ENCODE measurements at regions not wholly inside any gene's neighbourhood (a gene's known extent, or its start where the extent isn't known, plus 50 kb on each side); places are given as distances from the start of the nearest gene placed in this dataset.
"Not testable (repeated sequence)": the region's sequence is repeated elsewhere in the genome, so short reads cannot be mapped to it uniquely, and the experiment has no call there.

- H3K27me3 ChIP-seq (ENCODE audit: control insufficient read depth in 2 of 2, insufficient read depth in 2 of 2, low read length in 2 of 2) = peaks cover 0 to 3% of the 10 kb centered on the region in 2 experiments
- no peak overlapping the region for H3K4me3 ChIP-seq (replicated peaks in 1 of 3; ENCODE audit: insufficient read depth in 1 of 3, low read depth in 1 of 3, low read length in 3 of 3)
- no peaks in the 10 kb centered on the region for H3K36me3 ChIP-seq (ENCODE audit: control insufficient read depth in 2 of 2, extremely low read depth in 1 of 2, insufficient read depth in 2 of 2, low read length in 2 of 2)
- CTCF ChIA-PET = interaction anchor here (1.0 to 1.1 kb wide), 2 partner anchors 14 to 66 kb away, joined by 3 to 4 read pairs; no protein-coding TSS in a partner anchor
- FAIRE-seq = no peak
- H3K9ac ChIP-seq (replicated peaks; ENCODE audit: extremely low read depth, insufficient read depth, low read length) = no peak overlapping the region
- H3K9me1 ChIP-seq (replicated peaks; ENCODE audit: control insufficient read depth, extremely low read depth, insufficient read depth, low read length) = no peaks in the 10 kb centered on the region
- POLR2A ChIA-PET = no interaction called here
- H2AFZ ChIP-seq (ENCODE audit: low read depth, low read length) = no peak overlapping the region
- no peaks in the 10 kb centered on the region for H4K20me1 ChIP-seq (replicated peaks; ENCODE audit: control insufficient read depth, extremely low read depth, insufficient read depth, low read length)
- H3K4me1 ChIP-seq (ENCODE audit: control insufficient read depth, extremely low read depth, insufficient read depth, low read length) = peaks cover 7% of the 10 kb centered on the region
- no peak for DNase-seq (ENCODE audit: low read depth, low spot score)
- TF ChIP-seq POLR2AphosphoS5 (IDR thresholded peaks at IDR 0.05; ENCODE audit: insufficient read depth, low read depth, low read length) (no peak), GATA2 (IDR thresholded peaks at IDR 0.05; ENCODE audit: insufficient read depth, insufficient read length, low read depth, low read length) (no peak), MYC (IDR thresholded peaks at IDR 0.05; ENCODE audit: low read depth, low read length) (no peak), CTCF (IDR thresholded peaks at IDR 0.05; ENCODE audit: extremely low read depth in 1 of 2, insufficient read depth in 1 of 2, low read depth in 1 of 2, low read length in 2 of 2) (no peak), POLR2A (IDR thresholded peaks at IDR 0.05; ENCODE audit: low read depth, low read length) (no peak), JUN (IDR thresholded peaks at IDR 0.05; ENCODE audit: borderline replicate concordance, insufficient read depth, insufficient read length, low read depth) (no peak), FOS (IDR thresholded peaks at IDR 0.05; ENCODE audit: borderline replicate concordance, insufficient read depth, low read length) (no peak), MAX (IDR thresholded peaks at IDR 0.05; ENCODE audit: insufficient read depth, insufficient read length) (no peak), EZH2 (IDR thresholded peaks at IDR 0.05; ENCODE audit: borderline replicate concordance, low read depth, low read length, severe bottlenecking) (no peak)
- dilution Hi-C loops (cut with MboI; ENCODE audit: extremely low pct_ligation_motif_present, low sequenced_read_pairs) = no loop called here
- intact Hi-C loops (cut with micrococcal nuclease) = loop anchor here (10.0 kb wide), 1 partner anchor 617 kb away; the partner anchor contains the start of gene NAV3
- no peaks in the 10 kb centered on the region for H3K79me2 ChIP-seq (ENCODE audit: control insufficient read depth, insufficient read depth, low read length)
- no peaks in the 10 kb centered on the region for H3K9me3 ChIP-seq (replicated peaks; ENCODE audit: control insufficient read depth, insufficient read depth, low read length)
- no peak overlapping the region for H3K4me2 ChIP-seq (ENCODE audit: insufficient read depth, low read length)
- BruUV-seq (replicated peaks) = no TSS peak
- H3K27ac ChIP-seq (ENCODE audit: insufficient read depth, low read depth, low read length) = no peak overlapping the region
Observed at GRCh38 chr12:77218278-77218677, 152.9 kb upstream of the E2F7 start.

GRCh38 chr12:77216136-77216535 is 150.8 kb upstream of the E2F7 start:
- BruUV-seq (replicated peaks); H3K27ac ChIP-seq (ENCODE audit: insufficient read depth, low read depth, low read length); POLR2A ChIA-PET; H3K9ac ChIP-seq (replicated peaks; ENCODE audit: extremely low read depth, insufficient read depth, low read length); H3K9me1 ChIP-seq (replicated peaks; ENCODE audit: control insufficient read depth, extremely low read depth, insufficient read depth, low read length); H3K9me3 ChIP-seq (replicated peaks; ENCODE audit: control insufficient read depth, insufficient read depth, low read length); FAIRE-seq; CTCF ChIA-PET; DNase-seq (ENCODE audit: low read depth, low spot score); H4K20me1 ChIP-seq (replicated peaks; ENCODE audit: control insufficient read depth, extremely low read depth, insufficient read depth, low read length); H3K27me3 ChIP-seq (ENCODE audit: control insufficient read depth in 2 of 2, insufficient read depth in 2 of 2, low read length in 2 of 2); H2AFZ ChIP-seq (ENCODE audit: low read depth, low read length); H3K36me3 ChIP-seq (ENCODE audit: control insufficient read depth in 2 of 2, extremely low read depth in 1 of 2, insufficient read depth in 2 of 2, low read length in 2 of 2); H3K79me2 ChIP-seq (ENCODE audit: control insufficient read depth, insufficient read depth, low read length); H3K4me3 ChIP-seq (replicated peaks in 1 of 3; ENCODE audit: insufficient read depth in 1 of 3, low read depth in 1 of 3, low read length in 3 of 3); dilution Hi-C loops (cut with MboI; ENCODE audit: extremely low pct_ligation_motif_present, low sequenced_read_pairs); H3K4me2 ChIP-seq (ENCODE audit: insufficient read depth, low read length): not testable (repeated sequence)
- H3K4me1 ChIP-seq (ENCODE audit: control insufficient read depth, extremely low read depth, insufficient read depth, low read length) = peaks cover 15% of the 10 kb centered on the region
- intact Hi-C loops (cut with micrococcal nuclease) = loop anchor here (10.0 kb wide), 1 partner anchor 619 kb away; the partner anchor contains the start of gene NAV3

All from endothelial cell of umbilical vein (primary cell).